ENCODE measurements at regions not wholly inside any gene's neighbourhood (a gene's known extent, or its start where the extent isn't known, plus 50 kb on each side); places are given as distances from the start of the nearest gene placed in this dataset.

DNA sequence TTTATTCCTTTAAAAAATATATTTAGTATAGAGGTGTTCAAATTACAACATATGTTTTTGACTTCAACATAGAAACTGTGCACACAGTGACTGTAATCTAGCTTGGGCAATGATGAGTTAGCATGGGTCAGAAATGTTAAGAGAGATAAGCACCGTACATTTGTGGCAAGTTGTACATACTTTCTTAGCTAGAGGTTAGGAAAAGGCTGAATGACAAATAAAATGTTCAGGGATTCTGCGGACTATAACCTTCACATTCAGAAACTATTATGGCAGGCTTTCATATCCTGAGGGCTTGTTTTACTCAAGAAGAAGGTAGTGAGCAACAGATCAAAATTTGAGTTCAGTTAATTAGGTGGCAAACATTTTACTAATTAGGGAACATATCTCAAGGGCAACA is 379.7 kb upstream of the EPHA6 start:
- TF ChIP-seq, protein P1, sequence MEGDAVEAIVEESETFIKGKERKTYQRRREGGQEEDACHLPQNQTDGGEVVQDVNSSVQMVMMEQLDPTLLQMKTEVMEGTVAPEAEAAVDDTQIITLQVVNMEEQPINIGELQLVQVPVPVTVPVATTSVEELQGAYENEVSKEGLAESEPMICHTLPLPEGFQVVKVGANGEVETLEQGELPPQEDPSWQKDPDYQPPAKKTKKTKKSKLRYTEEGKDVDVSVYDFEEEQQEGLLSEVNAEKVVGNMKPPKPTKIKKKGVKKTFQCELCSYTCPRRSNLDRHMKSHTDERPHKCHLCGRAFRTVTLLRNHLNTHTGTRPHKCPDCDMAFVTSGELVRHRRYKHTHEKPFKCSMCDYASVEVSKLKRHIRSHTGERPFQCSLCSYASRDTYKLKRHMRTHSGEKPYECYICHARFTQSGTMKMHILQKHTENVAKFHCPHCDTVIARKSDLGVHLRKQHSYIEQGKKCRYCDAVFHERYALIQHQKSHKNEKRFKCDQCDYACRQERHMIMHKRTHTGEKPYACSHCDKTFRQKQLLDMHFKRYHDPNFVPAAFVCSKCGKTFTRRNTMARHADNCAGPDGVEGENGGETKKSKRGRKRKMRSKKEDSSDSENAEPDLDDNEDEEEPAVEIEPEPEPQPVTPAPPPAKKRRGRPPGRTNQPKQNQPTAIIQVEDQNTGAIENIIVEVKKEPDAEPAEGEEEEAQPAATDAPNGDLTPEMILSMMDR (IDR thresholded peaks at IDR 0.05; ENCODE audit: low read depth, low read length): no peak

DNA sequence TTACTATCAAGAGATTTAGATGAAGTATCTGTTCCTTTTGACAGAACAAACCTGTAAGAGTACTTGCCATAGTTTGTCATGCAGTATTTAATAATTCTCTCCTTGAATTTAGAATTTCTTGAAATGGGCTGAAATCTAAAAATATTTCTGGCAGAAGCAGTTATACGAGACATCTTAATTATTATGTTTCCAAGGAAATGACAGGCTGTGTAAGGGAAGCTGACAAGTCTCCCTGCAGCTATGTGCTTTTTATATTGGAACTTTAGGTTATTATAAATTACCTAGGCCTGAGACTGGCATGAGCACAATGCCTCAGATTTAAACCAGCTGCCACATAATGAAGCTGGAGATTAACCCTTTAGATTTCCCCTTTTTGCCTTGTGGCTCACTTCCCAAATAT is 365.0 kb upstream of the EPHA6 start:
- Histone ChIP-seq H3K27me3 (no peaks in the 10 kb centered on the region), H3K9me3 (no peaks in the 10 kb centered on the region), H3K4me3 (ENCODE audit: low read depth, low read length) (no peak overlapping the region), H3K4me1 (no peaks in the 10 kb centered on the region; the same call in 1 of the 2 replicates), H3K36me3 (no peaks in the 10 kb centered on the region)
- DNase-seq: no peak
- TF ChIP-seq, protein P1 (IDR thresholded peaks at IDR 0.05; ENCODE audit: low read depth, low read length): no peak

More for the DNA sequence above, 379.7 kb upstream of the EPHA6 start:
- no peaks in the 10 kb centered on the region for H3K4me1 ChIP-seq
- no peaks in the 10 kb centered on the region for H3K27me3 ChIP-seq
- no peaks in the 10 kb centered on the region for H3K9me3 ChIP-seq
- no peaks in the 10 kb centered on the region for H3K36me3 ChIP-seq
- DNase-seq: no peak
- H3K4me3 ChIP-seq (ENCODE audit: low read depth, low read length): no peak overlapping the region

DNA sequence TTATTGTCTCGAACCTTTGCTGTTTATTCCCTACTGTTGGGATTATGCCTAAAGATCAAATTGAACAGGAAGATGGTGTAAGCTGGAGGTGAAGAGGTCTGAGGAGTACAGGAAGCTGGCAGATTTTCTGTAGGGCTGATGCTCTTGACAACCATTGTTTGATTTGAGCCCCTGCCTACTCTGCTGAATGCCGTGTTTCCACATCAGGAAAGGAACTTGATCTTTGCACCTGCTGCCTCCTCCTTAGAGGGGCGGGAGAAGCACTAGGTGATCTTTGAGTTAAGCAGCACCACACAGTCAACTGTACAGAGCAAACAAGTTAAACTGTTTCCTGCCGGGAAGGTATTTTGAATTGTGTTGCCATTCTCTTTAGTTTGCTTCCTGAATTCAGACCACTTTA is 364.6 kb upstream of the EPHA6 start:
- no peaks in the 10 kb centered on the region for H3K9me3 ChIP-seq
- no peaks in the 10 kb centered on the region; the same call in 1 of the 2 replicates for H3K4me1 ChIP-seq
- no peak for DNase-seq
- H3K36me3 ChIP-seq: no peaks in the 10 kb centered on the region
- no peaks in the 10 kb centered on the region for H3K27me3 ChIP-seq
- TF ChIP-seq, protein P1 (IDR thresholded peaks at IDR 0.05; ENCODE audit: low read depth, low read length): no peak
- no peak overlapping the region for H3K4me3 ChIP-seq (ENCODE audit: low read depth, low read length)

DNA sequence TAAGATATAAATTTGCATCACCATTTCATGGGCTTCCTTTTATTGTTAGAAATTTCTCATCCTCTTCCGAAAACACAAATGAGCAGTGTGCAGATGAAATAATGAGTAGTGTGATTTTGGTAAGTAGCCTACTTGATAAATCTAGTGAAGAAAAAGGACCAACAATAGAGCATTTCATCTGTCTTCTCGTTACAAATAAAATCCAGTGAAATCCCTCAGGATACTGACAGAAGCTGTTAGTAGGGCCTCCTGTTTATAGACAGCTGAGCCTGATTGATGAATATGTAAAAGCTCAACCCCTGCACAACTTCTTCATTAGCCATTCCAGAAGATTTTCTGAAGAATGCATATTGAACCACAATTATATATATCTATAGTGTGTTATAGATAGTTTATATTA is 363.7 kb upstream of the EPHA6 start:
- Histone ChIP-seq H3K36me3 (no peaks in the 10 kb centered on the region), H3K4me1 (no peaks in the 10 kb centered on the region; the same call in 1 of the 2 replicates), H3K4me3 (ENCODE audit: low read depth, low read length) (no peak overlapping the region), H3K9me3 (no peaks in the 10 kb centered on the region), H3K27me3 (no peaks in the 10 kb centered on the region)
- no peak for DNase-seq
- TF ChIP-seq, protein P1 (IDR thresholded peaks at IDR 0.05; ENCODE audit: low read depth, low read length): no peak

DNA sequence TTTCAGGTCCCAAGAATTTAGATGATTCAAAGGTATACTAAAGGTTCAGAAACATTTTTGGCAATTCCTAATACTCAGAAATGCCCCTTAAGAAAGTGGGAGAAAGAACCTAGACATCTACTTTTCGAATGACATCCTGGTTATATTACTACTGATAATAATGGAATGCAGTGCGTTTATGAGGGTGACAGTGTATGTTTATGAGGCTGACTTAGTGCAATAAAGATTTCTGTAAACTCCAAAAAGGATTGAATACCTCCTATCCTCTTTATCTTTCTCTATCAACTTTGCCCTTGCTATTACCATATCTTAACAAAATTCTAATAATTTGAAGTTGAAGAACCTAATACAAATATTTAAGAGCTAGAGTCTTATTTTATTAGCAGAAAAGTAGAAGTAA is 348.9 kb upstream of the EPHA6 start:
- TF ChIP-seq, protein P1 (IDR thresholded peaks at IDR 0.05; ENCODE audit: low read depth, low read length): no peak
- H3K36me3 ChIP-seq: no peaks in the 10 kb centered on the region
- no peaks in the 10 kb centered on the region for H3K4me1 ChIP-seq

DNA sequence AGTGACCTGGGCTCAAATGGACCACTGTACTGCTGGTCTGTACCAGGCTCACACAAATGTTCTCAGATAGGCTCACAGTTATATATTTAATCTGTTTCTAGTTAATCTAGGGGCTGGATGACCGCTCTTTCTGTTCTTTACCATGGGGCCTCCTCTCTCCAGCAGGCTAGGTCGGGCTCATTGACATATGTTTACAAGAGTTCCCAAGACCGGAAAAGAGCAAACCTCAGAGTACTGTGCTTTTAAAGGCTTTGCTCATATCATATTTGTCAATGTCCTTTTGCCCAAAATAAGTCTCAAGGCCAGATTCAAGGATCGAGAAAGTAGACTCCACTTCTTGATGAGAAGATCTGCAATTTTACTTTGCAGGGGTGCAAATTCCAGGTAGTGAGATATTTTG is 348.0 kb upstream of the EPHA6 start:
- Histone ChIP-seq H3K4me1 (no peaks in the 10 kb centered on the region), H3K36me3 (no peaks in the 10 kb centered on the region), H3K4me3 (ENCODE audit: low read depth, low read length) (no peak overlapping the region), H3K9me3 (no peaks in the 10 kb centered on the region), H3K27me3 (no peaks in the 10 kb centered on the region)
- TF ChIP-seq, protein P1 (IDR thresholded peaks at IDR 0.05; ENCODE audit: low read depth, low read length): no peak
- DNase-seq: no peak

More for the DNA sequence above, 348.9 kb upstream of the EPHA6 start:
- no peak for DNase-seq
- H3K27me3 ChIP-seq: no peaks in the 10 kb centered on the region
- H3K9me3 ChIP-seq: no peaks in the 10 kb centered on the region
- no peak overlapping the region for H3K4me3 ChIP-seq (ENCODE audit: low read depth, low read length)

All from BE2C (cell line).